RKO (cell line): ENCODE measurements at regions not wholly inside any gene's neighbourhood (a gene's known extent, or its start where the extent isn't known, plus 50 kb on each side); places are given as distances from the start of the nearest gene placed in this dataset.
A peak's percentile ranks its signal among the peaks of the same experiment; 100 is the strongest.
"Not testable (repeated sequence)": the region's sequence is repeated elsewhere in the genome, so short reads cannot be mapped to it uniquely, and the experiment has no call there.

Source experiments
- DNase-seq: peaks from one replicate; pipeline ENCODE4 v3.0.0-alpha.2; 2016; ENCODE audit warnings: low spot score

- not testable (repeated sequence) for DNase-seq
Observed at GRCh38 chr6:86872810-86873209, 64.5 kb upstream of the HTR1E start.

- DNase-seq = no peak
Observed at GRCh38 chr6:86871681-86872080, 65.6 kb upstream of the HTR1E start.

- DNase-seq = no peak
Observed at GRCh38 chr6:86869500-86869899, 67.8 kb upstream of the HTR1E start.

- no peak for DNase-seq
Observed at GRCh38 chr6:86859513-86859912, 77.8 kb upstream of the HTR1E start.

GRCh38 chr6:86858970-86859369, 78.4 kb upstream of the HTR1E start:
- DNase-seq = no peak

GRCh38 chr6:86857783-86858182, 79.5 kb upstream of the HTR1E start:
- no peak for DNase-seq

GRCh38 chr6:86856937-86857563, 80.3 kb upstream of the HTR1E start:
- DNase-seq = peak; percentile 44

GRCh38 chr6:86856379-86856778, 80.9 kb upstream of the HTR1E start:
- DNase-seq = no peak

GRCh38 chr6:86848986-86849385, 88.3 kb upstream of the HTR1E start:
- no peak for DNase-seq

- no peak for DNase-seq
Observed at GRCh38 chr6:86832686-86833085, 104.6 kb upstream of the HTR1E start.

GRCh38 chr6:86825436-86825835, 111.9 kb upstream of the HTR1E start:
- DNase-seq = no peak

GRCh38 chr6:86822747-86823146, 114.6 kb upstream of the HTR1E start:
- no peak for DNase-seq

GRCh38 chr6:86820750-86821149, 116.6 kb upstream of the HTR1E start:
- no peak for DNase-seq

GRCh38 chr6:86793649-86794048, 143.7 kb upstream of the HTR1E start:
- no peak for DNase-seq

- DNase-seq = no peak
Observed at GRCh38 chr6:86791476-86791875, 145.9 kb upstream of the HTR1E start.

GRCh38 chr6:86789779-86790411, 147.4 kb upstream of the HTR1E start:
- no peak for DNase-seq

- no peak for DNase-seq
Observed at GRCh38 chr6:86782328-86782727, 155.0 kb upstream of the HTR1E start.

GRCh38 chr6:86780923-86781322, 156.4 kb upstream of the HTR1E start:
- no peak for DNase-seq

GRCh38 chr6:86775893-86776292, 161.4 kb upstream of the HTR1E start:
- DNase-seq = no peak

- no peak for DNase-seq
Observed at GRCh38 chr6:86765211-86765610, 172.1 kb upstream of the HTR1E start.

- not testable (repeated sequence) for DNase-seq
Observed at GRCh38 chr6:86759953-86760352, 177.4 kb upstream of the HTR1E start.

GRCh38 chr6:86756640-86757229, 180.6 kb upstream of the HTR1E start:
- no peak for DNase-seq

- DNase-seq = no peak
Observed at GRCh38 chr6:86744048-86744447, 193.3 kb upstream of the HTR1E start.

- DNase-seq = no peak
Observed at GRCh38 chr6:86738078-86738477, 199.2 kb upstream of the HTR1E start.
